Transverse colon (tissue), 4 donors: ENCODE measurements at regions not wholly inside any gene's neighbourhood (a gene's known extent, or its start where the extent isn't known, plus 50 kb on each side); places are given as distances from the start of the nearest gene placed in this dataset.

Experiments used
- CTCF ChIP-seq, 5 experiments: fragments of 200-600 bp in 3 of 5; fragments of 450-650 bp in 2 of 5; sonication (generic) in 3 of 5; IDR thresholded peaks; 1 replicate in 2 of 5; 2 replicates in 3 of 5; pipeline ENCODE4 v1.5.1; 2016 to 2017; ENCODE audit warnings: antibody characterized with exemption in 5 of 5, inconsistent platforms in 3 of 5, mild to moderate bottlenecking in 2 of 5, moderate library complexity in 1 of 5
- EP300 ChIP-seq: sonication (generic); formaldehyde crosslinking; IDR thresholded peaks from one replicate; pipeline ENCODE4 v1.6.1; 2017; ENCODE audit warnings: antibody characterized with exemption, low read depth
- POLR2A ChIP-seq: fragments of 450-650 bp; IDR thresholded peaks from one replicate; pipeline ENCODE4 v1.6.1; 2016; ENCODE audit warnings: antibody characterized with exemption, mild to moderate bottlenecking, moderate library complexity
- POLR2AphosphoS5 ChIP-seq, 3 donors: sonication (generic); formaldehyde crosslinking; IDR thresholded peaks; one replicate each; pipeline ENCODE4 v1.6.1; 2016; ENCODE audit warnings: antibody characterized with exemption in 3 of 3

- TF ChIP-seq POLR2A (no peak), CTCF (IDR thresholded peaks at IDR 0.05) (no peak), POLR2AphosphoS5 (IDR thresholded peaks at IDR 0.05) (no peak), EP300 (no peak)
Observed at GRCh38 chr2:226520723-226521122, 278.9 kb downstream of the IRS1 start.
